Aorta (tissue), 5 donors: ENCODE measurements at regions not wholly inside any gene's neighbourhood (a gene's known extent, or its start where the extent isn't known, plus 50 kb on each side); places are given as distances from the start of the nearest gene placed in this dataset.
"Not testable (repeated sequence)": the region's sequence is repeated elsewhere in the genome, so short reads cannot be mapped to it uniquely, and the experiment has no call there.

Experiments
- ATAC-seq: fragments of 200-7000 bp; cut with Tn5 transposase; one replicate; pipeline ENCODE4 v1.9.1; 2022; ENCODE audit warnings: moderate library complexity; ENCODE audit not compliant: low FRiP score
- DNase-seq, 2 donors: peaks; one replicate each; pipeline ENCODE4 v3.0.0-alpha.2; 2020
- H3K27ac ChIP-seq, 2 donors: one replicate each; pipeline ENCODE4 v1.5.1; 2013; ENCODE audit warnings: low read length in 2 of 2, mild to moderate bottlenecking in 2 of 2, moderate library complexity in 2 of 2, control low read depth in 1 of 2, inconsistent platforms in 1 of 2, low read depth in 1 of 2
- H3K27me3 ChIP-seq, 2 donors: one replicate each; pipeline ENCODE4 v1.6.1; 2013; ENCODE audit warnings: control low read depth in 1 of 2, low read length in 1 of 2, mild to moderate bottlenecking in 1 of 2, moderate library complexity in 1 of 2; ENCODE audit not compliant: insufficient read depth in 2 of 2, control insufficient read depth in 1 of 2
- H3K36me3 ChIP-seq, 2 donors: one replicate each; pipeline ENCODE4 v1.6.1; 2013; ENCODE audit warnings: control low read depth in 1 of 2, low read length in 1 of 2, mild to moderate bottlenecking in 1 of 2; ENCODE audit not compliant: insufficient read depth in 2 of 2, control insufficient read depth in 1 of 2
- H3K4me1 ChIP-seq, 2 donors: one replicate each; pipeline ENCODE4 v1.6.1; 2013; ENCODE audit warnings: low read length in 2 of 2, control low read depth in 1 of 2, mild to moderate bottlenecking in 1 of 2, moderate library complexity in 1 of 2; ENCODE audit not compliant: insufficient read depth in 2 of 2, control insufficient read depth in 1 of 2
- H3K4me3 ChIP-seq, 2 donors: one replicate each; pipeline ENCODE4 v1.5.1; 2013; ENCODE audit warnings: low read length in 2 of 2, control low read depth in 1 of 2, mild to moderate bottlenecking in 1 of 2
- H3K9me3 ChIP-seq: one replicate; pipeline ENCODE4 v1.6.1; 2013; ENCODE audit warnings: mild to moderate bottlenecking, low read length; ENCODE audit not compliant: control insufficient read depth
- WGBS, 2 donors: extraction: QIAGEN DNeasy Blood & Tissue Kit; methylation state at CpG; one replicate each; pipeline ENCODE4 v1.1.7; 2013; 5-methylcytosine and 5-hydroxymethylcytosine counted together
- intact Hi-C, 2 donors: fragments of 100-400 bp; cut with DNase I; formaldehyde crosslinking; loops; one replicate each; pipeline versions ENCODE4 v1.14.2 to v1.15.0; 2022
- donor health status: healthy with polysubstance abuse.
- donor health status: Bipolar disorder and iron deficiency.
- donor health status: DM: no; HTN: no; CAD: no.
- donor health status: DM: no; HTN: no; CAD: no.
- donor health status: DM: yes; HTN: yes; CAD: no.

- no peaks in the 10 kb centered on the region for H3K27me3 ChIP-seq
- ATAC-seq = no peak
- 79 to 84% methylated on average over 2 of the region's 2 CpGs for WGBS, 2 donors
- intact Hi-C loops = no loop called here
- peaks cover 2% of the 10 kb centered on the region for H3K9me3 ChIP-seq
- no peak overlapping the region for H3K27ac ChIP-seq
- no peaks in the 10 kb centered on the region for H3K36me3 ChIP-seq
- no peak overlapping the region for H3K4me3 ChIP-seq
- no peak for DNase-seq
- H3K4me1 ChIP-seq = no peaks in the 10 kb centered on the region
Observed at GRCh38 chr1:14350197-14350596, 248.3 kb upstream of the KAZN start.

- Histone ChIP-seq H3K27me3 (no peaks in the 10 kb centered on the region), H3K4me3 (no peak overlapping the region), H3K27ac (no peak overlapping the region), H3K9me3 (peaks cover 1% of the 10 kb centered on the region), H3K4me1 (no peaks in the 10 kb centered on the region), H3K36me3 (no peaks in the 10 kb centered on the region)
- no peak for DNase-seq
- 76 to 79% methylated on average over 3 to 6 of the region's 6 CpGs for WGBS, 2 donors
- intact Hi-C loops = no loop called here
- ATAC-seq = no peak
Observed at GRCh38 chr1:14352897-14353296, 245.6 kb upstream of the KAZN start.

GRCh38 chr1:14361005-14361404 lies 237.5 kb upstream of the KAZN start:
- H3K4me1 ChIP-seq, intact Hi-C loops, H3K9me3 ChIP-seq, H3K36me3 ChIP-seq, DNase-seq, H3K27me3 ChIP-seq, ATAC-seq, H3K27ac ChIP-seq, H3K4me3 ChIP-seq: not testable (repeated sequence)
- 4% methylated on average over 6 of the region's 6 CpGs for WGBS, 2 donors

- H3K27me3 ChIP-seq = no peaks in the 10 kb centered on the region
- intact Hi-C loops = no loop called here
- H3K27ac ChIP-seq = no peak overlapping the region
- no peaks in the 10 kb centered on the region for H3K36me3 ChIP-seq
- no peak overlapping the region for H3K4me3 ChIP-seq
- peaks cover 9% of the 10 kb centered on the region for H3K9me3 ChIP-seq
- WGBS, 2 donors = 87 to 97% methylated on average over 1 of the region's 1 CpG
- DNase-seq (no peak), ATAC-seq (no peak)
- H3K4me1 ChIP-seq = no peaks in the 10 kb centered on the region
Observed at GRCh38 chr1:14362331-14362730, 236.2 kb upstream of the KAZN start.

GRCh38 chr1:14363036-14363590 lies 235.4 kb upstream of the KAZN start:
- no peaks in the 10 kb centered on the region for H3K36me3 ChIP-seq
- H3K4me3 ChIP-seq = no peak overlapping the region
- WGBS, 2 donors = 21 to 25% methylated on average over 5 of the region's 5 CpGs
- intact Hi-C loops = no loop called here
- peaks cover 9% of the 10 kb centered on the region for H3K9me3 ChIP-seq
- H3K27me3 ChIP-seq = no peaks in the 10 kb centered on the region
- ATAC-seq (no peak), DNase-seq (no peak)
- H3K27ac ChIP-seq = no peak overlapping the region
- no peaks in the 10 kb centered on the region for H3K4me1 ChIP-seq

GRCh38 chr1:14363707-14364413 lies 234.6 kb upstream of the KAZN start:
- no peaks in the 10 kb centered on the region for H3K27me3 ChIP-seq
- WGBS, 2 donors = 76 to 82% methylated on average over 11 of the region's 11 CpGs
- no peak overlapping the region for H3K4me3 ChIP-seq
- no peaks in the 10 kb centered on the region for H3K36me3 ChIP-seq
- no peak for DNase-seq
- H3K27ac ChIP-seq = no peak overlapping the region
- peaks cover 9% of the 10 kb centered on the region for H3K9me3 ChIP-seq
- intact Hi-C loops = no loop called here
- ATAC-seq = no peak
- H3K4me1 ChIP-seq = no peaks in the 10 kb centered on the region

GRCh38 chr1:14365301-14365988 lies 233.0 kb upstream of the KAZN start:
- ATAC-seq (no peak), DNase-seq (no peak)
- no peaks in the 10 kb centered on the region for H3K36me3 ChIP-seq
- no peak overlapping the region for H3K27ac ChIP-seq
- intact Hi-C loops = no loop called here
- H3K4me1 ChIP-seq = no peaks in the 10 kb centered on the region
- H3K27me3 ChIP-seq = no peaks in the 10 kb centered on the region
- peaks cover 9% of the 10 kb centered on the region for H3K9me3 ChIP-seq
- 30 to 31% methylated on average over 12 to 13 of the region's 13 CpGs for WGBS, 2 donors
- no peak overlapping the region for H3K4me3 ChIP-seq

- Histone ChIP-seq H3K27me3 (no peaks in the 10 kb centered on the region), H3K9me3 (peaks cover 9% of the 10 kb centered on the region), H3K27ac (no peak overlapping the region), H3K36me3 (no peaks in the 10 kb centered on the region), H3K4me3 (no peak overlapping the region), H3K4me1 (no peaks in the 10 kb centered on the region)
- peak in 1 of 2 donors; percentile 57 for DNase-seq
- no peak for ATAC-seq
- intact Hi-C loops = no loop called here
- 5% methylated on average over 18 of the region's 18 CpGs for WGBS, 2 donors
Observed at GRCh38 chr1:14366091-14367018, 232.1 kb upstream of the KAZN start.
